ENCODE measurements at regions not wholly inside any gene's neighbourhood (a gene's known extent, or its start where the extent isn't known, plus 50 kb on each side); places are given as distances from the start of the nearest gene placed in this dataset.

- H2AFZ ChIP-seq = no peak overlapping the region
- no peak for ATAC-seq
- no peak for TF ChIP-seq JUNB (IDR thresholded peaks at IDR 0.05; ENCODE audit: unreplicated experiment)
- TF ChIP-seq REST (IDR thresholded peaks at IDR 0.05; ENCODE audit: unreplicated experiment) = no peak
- no peak for TF ChIP-seq POLR2AphosphoS5 (IDR thresholded peaks at IDR 0.05; ENCODE audit: low read depth)
- no peak for TF ChIP-seq STAT1 (IDR thresholded peaks at IDR 0.05; ENCODE audit: unreplicated experiment)
- TF ChIP-seq CTCF (conservative IDR thresholded peaks at IDR 0.05; ENCODE audit: low read depth in 2 of 2) = no peak
- no peak for TF ChIP-seq EZH2 (IDR thresholded peaks at IDR 0.05; ENCODE audit: low read depth, unreplicated experiment)
- no peak for TF ChIP-seq CREB1 (CRISPR knock-in tag; IDR thresholded peaks at IDR 0.05; ENCODE audit: low read depth)
- TF ChIP-seq ZNF462 (CRISPR knock-in tag; IDR thresholded peaks at IDR 0.05) = no peak
- no peak for TF ChIP-seq ZNF114 (CRISPR knock-in tag; IDR thresholded peaks at IDR 0.05)
- TF ChIP-seq EZH2phosphoT487 (IDR thresholded peaks at IDR 0.05; ENCODE audit: unreplicated experiment) = no peak
- TF ChIP-seq ZNF331 (CRISPR knock-in tag; IDR thresholded peaks at IDR 0.05; ENCODE audit: low read depth) = no peak
- no peak for TF ChIP-seq NANOG (IDR thresholded peaks at IDR 0.05; ENCODE audit: borderline replicate concordance)
- TF ChIP-seq ETS1 (IDR thresholded peaks at IDR 0.05) = no peak
Measured at GRCh38 chr6:74439123-74439811, 743.3 kb downstream of the CD109 start.

More at GRCh38 chr6:74439123-74439811, 743.3 kb downstream of the CD109 start:
- H3K27ac Mint-ChIP-seq = no peak overlapping the region
- H3K9me3 Mint-ChIP-seq = no peaks in the 10 kb centered on the region
- Histone ChIP-seq H3K4me3 (no peak overlapping the region), H4K20me1 (replicated peaks; ENCODE audit: insufficient read depth) (no peaks in the 10 kb centered on the region), H3K9me2 (ENCODE audit: insufficient read depth) (no peaks in the 10 kb centered on the region), H3K27me3 (ENCODE audit: insufficient read depth) (no peaks in the 10 kb centered on the region), H3K4me2 (no peak overlapping the region), H3K36me3 (ENCODE audit: insufficient read depth) (no peaks in the 10 kb centered on the region), H3K79me2 (replicated peaks; ENCODE audit: insufficient read depth) (no peaks in the 10 kb centered on the region), H3F3A (replicated peaks; ENCODE audit: low read depth) (no peaks in the 10 kb centered on the region), H3K27ac (ENCODE audit: low read depth) (no peak overlapping the region), H3K4me1 (ENCODE audit: insufficient read depth) (no peaks in the 10 kb centered on the region)
- no peaks in the 10 kb centered on the region for H3K4me1 Mint-ChIP-seq
- no peak for DNase-seq (ENCODE audit: low spot score)
- H3K36me3 Mint-ChIP-seq (ENCODE audit: low read depth) = no peaks in the 10 kb centered on the region
- no peak overlapping the region for H3K4me3 Mint-ChIP-seq
- no peaks in the 10 kb centered on the region for H3K27me3 Mint-ChIP-seq (ENCODE audit: insufficient read depth, low read depth, poor library complexity)

Measured in GM23338 (cell line).